HG03439 (cell line): ENCODE measurements at regions not wholly inside any gene's neighbourhood (a gene's known extent, or its start where the extent isn't known, plus 50 kb on each side); places are given as distances from the start of the nearest gene placed in this dataset.

Experiments used
- ATAC-seq: cut with Tn5 transposase; IDR thresholded peaks from one replicate; pipeline ENCODE4 v1.9.1; 2021; ENCODE audit warnings: mild to moderate bottlenecking, moderate library complexity; ENCODE audit not compliant: unreplicated experiment

GRCh38 chr2:14540015-14540414 is 92.5 kb upstream of the LRATD1 start:
- ATAC-seq, result no peak

- ATAC-seq, result no peak
Measured at GRCh38 chr2:14543284-14543683, 89.2 kb upstream of the LRATD1 start.

- ATAC-seq, result no peak
Measured at GRCh38 chr2:14544247-14544646, 88.3 kb upstream of the LRATD1 start.

- ATAC-seq, result no peak
Measured at GRCh38 chr2:14547830-14548229, 84.7 kb upstream of the LRATD1 start.

- no peak for ATAC-seq
Measured at GRCh38 chr2:14550658-14551057, 81.9 kb upstream of the LRATD1 start.

- no peak for ATAC-seq
Measured at GRCh38 chr2:14551069-14551468, 81.4 kb upstream of the LRATD1 start.

GRCh38 chr2:14552286-14552685 is 80.2 kb upstream of the LRATD1 start:
- no peak for ATAC-seq

GRCh38 chr2:14552818-14553217 is 79.7 kb upstream of the LRATD1 start:
- ATAC-seq, result no peak

GRCh38 chr2:14554849-14555545 is 77.5 kb upstream of the LRATD1 start:
- no peak for ATAC-seq

GRCh38 chr2:14557111-14557510 is 75.4 kb upstream of the LRATD1 start:
- no peak for ATAC-seq

GRCh38 chr2:14557916-14558315 is 74.6 kb upstream of the LRATD1 start:
- ATAC-seq, result no peak

GRCh38 chr2:14558335-14558919 is 74.1 kb upstream of the LRATD1 start:
- ATAC-seq, result no peak

GRCh38 chr2:14560716-14561115 is 71.8 kb upstream of the LRATD1 start:
- no peak for ATAC-seq

- no peak for ATAC-seq
Measured at GRCh38 chr2:14563324-14563723, 69.2 kb upstream of the LRATD1 start.

- ATAC-seq, result no peak
Measured at GRCh38 chr2:14565666-14566065, 66.9 kb upstream of the LRATD1 start.

- no peak for ATAC-seq
Measured at GRCh38 chr2:14567561-14567960, 65.0 kb upstream of the LRATD1 start.

- no peak for ATAC-seq
Measured at GRCh38 chr2:14569294-14569693, 63.2 kb upstream of the LRATD1 start.

GRCh38 chr2:14572633-14573032 is 59.9 kb upstream of the LRATD1 start:
- no peak for ATAC-seq

- ATAC-seq, result no peak
Measured at GRCh38 chr2:14577843-14578242, 54.7 kb upstream of the LRATD1 start.
